H1 (cell line): ENCODE measurements at regions not wholly inside any gene's neighbourhood (a gene's known extent, or its start where the extent isn't known, plus 50 kb on each side); places are given as distances from the start of the nearest gene placed in this dataset.

Experiments
- CTCF ChIA-PET: fragments of 300-600 bp; sonication (Branson Sonifier 250); formaldehyde crosslinking; loops from one replicate; lab custom pipeline; 2021; ENCODE audit not compliant: partially characterized antibody; lab: Charles Lee
- POLR2A ChIA-PET: fragments of 300-600 bp; sonication (Branson Sonifier 250); formaldehyde crosslinking; loops from one replicate; lab custom pipeline; 2021; ENCODE audit warnings: inconsistent platforms; ENCODE audit not compliant: partially characterized antibody; lab: Charles Lee
- DNase-seq, 2 experiments: peaks; one replicate each; pipeline versions ENCODE4 v3.0.0 to v3.0.0-alpha.2; 2010 to 2022; ENCODE audit warnings: low spot score in 2 of 2, low read depth in 1 of 2, mixed read lengths in 1 of 2
- FAIRE-seq: peaks from 2 replicates; lab custom pipeline; 2011; peaks lifted over from hg19 to GRCh38; lab: Jason Lieb, UNC
- H2AFZ ChIP-seq: 2 replicates; pipeline ENCODE4 v1.8.1; 2012; ENCODE audit warnings: low read length, inconsistent platforms
- H2AK5ac ChIP-seq: 2 replicates; pipeline ENCODE4 v1.6.1; 2013; ENCODE audit warnings: low read depth, low read length
- H2BK120ac ChIP-seq: replicated peaks from 2 replicates; pipeline ENCODE3; 2013; ENCODE audit warnings: low read depth, low read length, inconsistent platforms
- H2BK12ac ChIP-seq: 2 replicates; pipeline ENCODE4 v1.6.1; 2013; ENCODE audit warnings: low read depth, low read length
- H2BK15ac ChIP-seq: 2 replicates; pipeline ENCODE4 v1.6.1; 2013; ENCODE audit warnings: low read length
- H2BK20ac ChIP-seq: 2 replicates; pipeline ENCODE4 v1.6.1; 2013; ENCODE audit warnings: low read length
- H2BK5ac ChIP-seq: 2 replicates; pipeline ENCODE4 v1.6.1; 2013; ENCODE audit warnings: low read depth, low read length
- H3K14ac ChIP-seq: 2 replicates; pipeline ENCODE4 v1.6.1; 2013; ENCODE audit warnings: inconsistent platforms; ENCODE audit not compliant: insufficient read length
- H3K18ac ChIP-seq: 2 replicates; pipeline ENCODE4 v1.6.1; 2013; ENCODE audit warnings: low read length; ENCODE audit errors: extremely low read depth
- H3K23ac ChIP-seq: 2 replicates; pipeline ENCODE4 v1.6.1; 2013; ENCODE audit warnings: inconsistent platforms; ENCODE audit not compliant: insufficient read length
- H3K23me2 ChIP-seq: 2 replicates; pipeline ENCODE4 v1.6.1; 2013; ENCODE audit warnings: low read depth, low read length
- H3K27ac ChIP-seq: 2 replicates; pipeline ENCODE4 v1.6.1; 2011; ENCODE audit warnings: low read depth, low read length, inconsistent platforms
- H3K27me3 ChIP-seq, 4 experiments: replicated peaks in 1 of 4; 1 replicate in 1 of 4; 2 replicates in 3 of 4; pipeline versions ENCODE4 v1.6.1 to v1.8.1; 2011 to 2013; ENCODE audit warnings: low read length in 3 of 4, mild to moderate bottlenecking in 3 of 4, inconsistent platforms in 2 of 4, mixed read lengths in 2 of 4, moderate library complexity in 1 of 4; ENCODE audit not compliant: control insufficient read depth in 3 of 4, insufficient read depth in 3 of 4; ENCODE audit errors: extremely low read depth in 1 of 4
- H3K36me3 ChIP-seq, 4 experiments: 2 replicates each; pipeline versions ENCODE4 v1.6.1 to v1.8.1; 2011 to 2013; ENCODE audit warnings: mild to moderate bottlenecking in 4 of 4, low read length in 3 of 4, moderate library complexity in 2 of 4, control low read depth in 1 of 4, inconsistent platforms in 1 of 4; ENCODE audit not compliant: insufficient read depth in 4 of 4, control insufficient read depth in 2 of 4
- H3K4ac ChIP-seq: replicated peaks from 2 replicates; pipeline ENCODE3; 2013; ENCODE audit warnings: low read length, low read depth, mixed read lengths, inconsistent platforms; ENCODE audit not compliant: insufficient read length
- H3K4me1 ChIP-seq, 4 experiments: replicated peaks in 1 of 4; 1 replicate in 1 of 4; 2 replicates in 3 of 4; pipeline versions ENCODE4 v1.6.1 to v1.8.1; 2011 to 2013; ENCODE audit warnings: low read length in 3 of 4, inconsistent platforms in 2 of 4, mixed read lengths in 1 of 4; ENCODE audit not compliant: insufficient read depth in 4 of 4, control insufficient read depth in 3 of 4
- H3K4me2 ChIP-seq, 2 experiments: 2 replicates each; pipeline versions ENCODE4 v1.6.1 to v1.8.1; 2011 to 2013; ENCODE audit warnings: low read depth in 2 of 2, low read length in 2 of 2, control low read depth in 1 of 2, inconsistent platforms in 1 of 2, mild to moderate bottlenecking in 1 of 2; ENCODE audit not compliant: insufficient read depth in 1 of 2
- H3K4me3 ChIP-seq, 4 experiments: fragments of 200-600, 300-600 bp in 1 of 4; sonication (generic), shearing (Covaris generic), sonication (Bioruptor Twin) in 1 of 4; 2 replicates each; pipeline versions ENCODE4 v1.5.1 to v1.8.1; 2011 to 2016; ENCODE audit warnings: low read length in 4 of 4, low read depth in 3 of 4, control low read depth in 2 of 4, inconsistent platforms in 2 of 4, mild to moderate bottlenecking in 2 of 4, mixed read lengths in 1 of 4, moderate library complexity in 1 of 4; ENCODE audit not compliant: insufficient read depth in 2 of 4; ENCODE audit errors: extremely low read depth in 1 of 4
- H3K56ac ChIP-seq: replicated peaks from 2 replicates; pipeline ENCODE3; 2013; ENCODE audit warnings: low read depth, mild to moderate bottlenecking, mixed read lengths, low read length, inconsistent platforms; ENCODE audit not compliant: insufficient read length
- H3K79me1 ChIP-seq: 2 replicates; pipeline ENCODE4 v1.6.1; 2013; ENCODE audit warnings: low read depth, low read length, control low read depth
- H3K79me2 ChIP-seq, 2 experiments: 2 replicates each; pipeline versions ENCODE4 v1.6.1 to v1.8.1; 2012 to 2013; ENCODE audit warnings: low read length in 2 of 2, mild to moderate bottlenecking in 2 of 2, inconsistent platforms in 1 of 2; ENCODE audit not compliant: insufficient read depth in 2 of 2, control insufficient read depth in 1 of 2
- H3K9ac ChIP-seq, 4 experiments: replicated peaks in 1 of 4; 1 replicate in 1 of 4; 2 replicates in 3 of 4; pipeline versions ENCODE4 v1.6.1 to v1.8.1; 2011 to 2013; ENCODE audit warnings: low read depth in 3 of 4, low read length in 3 of 4, control low read depth in 2 of 4, mild to moderate bottlenecking in 2 of 4, moderate library complexity in 2 of 4, inconsistent platforms in 1 of 4; ENCODE audit errors: extremely low read depth in 1 of 4
- H3K9me3 ChIP-seq, 2 experiments: 2 replicates each; pipeline versions ENCODE4 v1.6.1 to v1.8.1; 2012 to 2013; ENCODE audit warnings: mild to moderate bottlenecking in 2 of 2, moderate library complexity in 2 of 2, control low read depth in 1 of 2, inconsistent platforms in 1 of 2, low read depth in 1 of 2, low read length in 1 of 2, mixed read lengths in 1 of 2; ENCODE audit not compliant: insufficient read depth in 2 of 2
- H4K20me1 ChIP-seq, 2 experiments: replicated peaks in 1 of 2; 2 replicates each; pipeline versions ENCODE3 to v1.8.1; 2011 to 2013; ENCODE audit warnings: inconsistent platforms in 2 of 2, low read length in 2 of 2, mild to moderate bottlenecking in 1 of 2; ENCODE audit not compliant: insufficient read depth in 2 of 2, control insufficient read depth in 1 of 2
- H4K5ac ChIP-seq: 2 replicates; pipeline ENCODE4 v1.6.1; 2013; ENCODE audit warnings: low read length, low read depth, mixed read lengths, inconsistent platforms; ENCODE audit not compliant: insufficient read length
- H4K8ac ChIP-seq: 2 replicates; pipeline ENCODE4 v1.8.0; 2013; ENCODE audit warnings: mild to moderate bottlenecking, moderate library complexity, low read length, inconsistent platforms; ENCODE audit not compliant: insufficient read depth; ENCODE audit errors: extremely low read depth
- H4K91ac ChIP-seq: replicated peaks from 2 replicates; pipeline ENCODE3; 2013; ENCODE audit warnings: low read length, mixed read lengths, inconsistent platforms; ENCODE audit not compliant: insufficient read length
- E2F6 ChIP-seq: IDR thresholded peaks from 2 replicates; pipeline ENCODE4 v1.6.1; 2012; ENCODE audit warnings: inconsistent platforms
- EP300 ChIP-seq, 2 experiments: IDR thresholded peaks; 1 replicate in 1 of 2; 2 replicates in 1 of 2; pipeline ENCODE4 v1.6.1; 2011 to 2012; ENCODE audit warnings: low read depth in 2 of 2, low read length in 2 of 2, mild to moderate bottlenecking in 2 of 2, borderline replicate concordance in 1 of 2, inconsistent platforms in 1 of 2, moderate library complexity in 1 of 2
- MAFK ChIP-seq: IDR thresholded peaks from 2 replicates; pipeline ENCODE4 v1.6.1; 2012; ENCODE audit warnings: low read depth, mild to moderate bottlenecking, improper control_type of control experiment, low read length
- RXRA ChIP-seq: IDR thresholded peaks from 2 replicates; pipeline ENCODE4 v1.6.1; 2011; ENCODE audit warnings: low read depth, mild to moderate bottlenecking, low read length, moderate library complexity; ENCODE audit not compliant: insufficient read depth
- SAP30 ChIP-seq: fragments of 300-600 bp; sonication (generic); IDR thresholded peaks from 2 replicates; pipeline ENCODE4 v1.7.1; 2012; ENCODE audit warnings: low read length, moderate library complexity, mild to moderate bottlenecking, inconsistent platforms; ENCODE audit not compliant: insufficient read depth, insufficient replicate concordance
- SIX5 ChIP-seq: IDR thresholded peaks from 2 replicates; pipeline ENCODE4 v1.6.1; 2011; ENCODE audit warnings: mild to moderate bottlenecking, low read depth, low read length
- SP4 ChIP-seq: IDR thresholded peaks from 2 replicates; pipeline ENCODE4 v1.6.1; 2012; ENCODE audit warnings: low read length, inconsistent platforms
- TAF1 ChIP-seq: IDR thresholded peaks from 2 replicates; pipeline ENCODE4 v1.6.1; 2011; ENCODE audit warnings: mild to moderate bottlenecking, low read depth, low read length
- TAF7 ChIP-seq: optimal IDR thresholded peaks from 2 replicates; pipeline ENCODE3; 2011; ENCODE audit warnings: low read depth, mild to moderate bottlenecking, inconsistent platforms, low read length, moderate library complexity, borderline replicate concordance
- TCF12 ChIP-seq: IDR thresholded peaks from 2 replicates; pipeline ENCODE4 v1.6.1; 2011; ENCODE audit warnings: low read depth, mild to moderate bottlenecking, low read length
- WGBS, 2 experiments: shearing (Covaris generic) in 1 of 2; methylation state at CpG; one replicate each; pipeline versions ENCODE4 v1.1.6 to v1.1.7; 2013 to 2015; ENCODE audit warnings: low lambda C conversion rate in 2 of 2, mixed read lengths in 2 of 2, inconsistent platforms in 1 of 2, low coverage in 1 of 2, missing lambda C conversion rate in 1 of 2; ENCODE audit not compliant: insufficient replicate concordance in 2 of 2, insufficient coverage in 1 of 2, insufficient read length in 1 of 2; ENCODE audit errors: extremely low coverage in 1 of 2, missing lambda C conversion rate in 1 of 2; 5-methylcytosine and 5-hydroxymethylcytosine counted together
- TF ChIP-seq, protein P1 (sequence below), 3 experiments: IDR thresholded peaks; 1 replicate in 2 of 3; 2 replicates in 1 of 3; pipeline versions ENCODE4 v1.5.1 to v1.6.1; 2011; ENCODE audit warnings: low read length in 3 of 3, mild to moderate bottlenecking in 3 of 3, inconsistent platforms in 2 of 3, low read depth in 1 of 3, moderate library complexity in 1 of 3; ENCODE audit not compliant: insufficient read depth in 1 of 3; ENCODE audit errors: control extremely low read depth in 1 of 3

DNA sequence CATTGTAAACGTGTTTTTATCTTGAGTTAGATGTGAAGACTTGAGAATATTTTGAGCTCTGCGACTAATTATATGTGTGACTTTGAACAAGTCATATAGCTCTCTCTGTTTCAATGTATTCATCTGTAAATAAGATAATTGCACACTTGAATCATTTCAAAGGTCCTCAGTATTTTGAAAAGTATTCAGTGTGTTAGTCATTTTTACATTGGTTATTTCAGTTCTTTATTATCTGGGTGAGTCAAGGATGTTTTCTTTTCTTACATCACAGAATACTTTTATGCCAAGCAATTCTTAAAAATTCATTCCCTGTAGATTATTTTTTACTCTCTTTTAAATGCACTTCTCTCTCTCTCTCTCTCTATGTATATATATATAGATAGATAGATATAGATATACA lies 1098.0 kb upstream of the ZEB2 start:
- H2BK12ac ChIP-seq = no peak overlapping the region
- no peak overlapping the region for H2BK15ac ChIP-seq
- CTCF ChIA-PET = interaction anchor here (0.6 kb wide), 1 partner anchor 15 kb away, joined by 3 read pairs; no protein-coding TSS in a partner anchor
- no peaks in the 10 kb centered on the region for H4K20me1 ChIP-seq
- H3K4ac ChIP-seq = no peak overlapping the region
- no peaks in the 10 kb centered on the region for H3K9me3 ChIP-seq
- no peak overlapping the region for H2BK120ac ChIP-seq
- DNase-seq = no peak
- FAIRE-seq = no peak
- no peak for TF ChIP-seq SAP30
- no peak for TF ChIP-seq SP4
- TF ChIP-seq TAF7 = no peak
- TF ChIP-seq SIX5 = no peak
- no peak for TF ChIP-seq TCF12
- TF ChIP-seq TAF1 = no peak
- TF ChIP-seq, protein P1, sequence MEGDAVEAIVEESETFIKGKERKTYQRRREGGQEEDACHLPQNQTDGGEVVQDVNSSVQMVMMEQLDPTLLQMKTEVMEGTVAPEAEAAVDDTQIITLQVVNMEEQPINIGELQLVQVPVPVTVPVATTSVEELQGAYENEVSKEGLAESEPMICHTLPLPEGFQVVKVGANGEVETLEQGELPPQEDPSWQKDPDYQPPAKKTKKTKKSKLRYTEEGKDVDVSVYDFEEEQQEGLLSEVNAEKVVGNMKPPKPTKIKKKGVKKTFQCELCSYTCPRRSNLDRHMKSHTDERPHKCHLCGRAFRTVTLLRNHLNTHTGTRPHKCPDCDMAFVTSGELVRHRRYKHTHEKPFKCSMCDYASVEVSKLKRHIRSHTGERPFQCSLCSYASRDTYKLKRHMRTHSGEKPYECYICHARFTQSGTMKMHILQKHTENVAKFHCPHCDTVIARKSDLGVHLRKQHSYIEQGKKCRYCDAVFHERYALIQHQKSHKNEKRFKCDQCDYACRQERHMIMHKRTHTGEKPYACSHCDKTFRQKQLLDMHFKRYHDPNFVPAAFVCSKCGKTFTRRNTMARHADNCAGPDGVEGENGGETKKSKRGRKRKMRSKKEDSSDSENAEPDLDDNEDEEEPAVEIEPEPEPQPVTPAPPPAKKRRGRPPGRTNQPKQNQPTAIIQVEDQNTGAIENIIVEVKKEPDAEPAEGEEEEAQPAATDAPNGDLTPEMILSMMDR (IDR thresholded peaks at IDR 0.05; ENCODE audit: control extremely low read depth in 1 of 3, insufficient read depth in 1 of 3, low read depth in 1 of 3, low read length in 3 of 3) = no peak
- no peak for TF ChIP-seq EP300 (IDR thresholded peaks at IDR 0.05; ENCODE audit: borderline replicate concordance in 1 of 2, low read depth in 2 of 2, low read length in 2 of 2)
- no peak for TF ChIP-seq E2F6
- TF ChIP-seq RXRA = no peak
- no peak for TF ChIP-seq MAFK
- POLR2A ChIA-PET = no interaction called here
- H3K79me2 ChIP-seq = no peaks in the 10 kb centered on the region
- H3K14ac ChIP-seq = no peak overlapping the region
- H3K18ac ChIP-seq = no peak overlapping the region
- H2AK5ac ChIP-seq = no peak overlapping the region
- no peaks in the 10 kb centered on the region for H3K23me2 ChIP-seq
- no peaks in the 10 kb centered on the region for H3K36me3 ChIP-seq
- no peak overlapping the region for H3K56ac ChIP-seq
- no peak overlapping the region for H3K4me3 ChIP-seq
- no peak overlapping the region for H3K4me2 ChIP-seq
- no peak overlapping the region for H3K23ac ChIP-seq
- no peak overlapping the region for H4K5ac ChIP-seq
- no peak overlapping the region for H3K9ac ChIP-seq
- no peak overlapping the region for H2AFZ ChIP-seq
- H2BK5ac ChIP-seq = no peak overlapping the region
- no peak overlapping the region for H2BK20ac ChIP-seq
- H3K27me3 ChIP-seq = no peaks in the 10 kb centered on the region
- H3K4me1 ChIP-seq = no peaks in the 10 kb centered on the region
- H3K79me1 ChIP-seq = no peaks in the 10 kb centered on the region
- H4K91ac ChIP-seq = no peak overlapping the region
- H3K27ac ChIP-seq = no peak overlapping the region
- 81% methylated on average over 2 of the region's 2 CpGs; no CpG with 5 or more reads in 1 of the 2 experiments for whole genome bisulfite sequencing, 2 experiments
- no peak overlapping the region for H4K8ac ChIP-seq
